ENCODE measurements at regions not wholly inside any gene's neighbourhood (a gene's known extent, or its start where the extent isn't known, plus 50 kb on each side); places are given as distances from the start of the nearest gene placed in this dataset.
"Not testable (repeated sequence)": the region's sequence is repeated elsewhere in the genome, so short reads cannot be mapped to it uniquely, and the experiment has no call there.

GRCh38 chr22:48302657-48303368, 1524.9 kb downstream of the BRD1 start:
- no peak for DNase-seq

- DNase-seq: no peak
These were observed 1525.8 kb downstream of the BRD1 start for GRCh38 chr22:48301908-48302307.

DNA sequence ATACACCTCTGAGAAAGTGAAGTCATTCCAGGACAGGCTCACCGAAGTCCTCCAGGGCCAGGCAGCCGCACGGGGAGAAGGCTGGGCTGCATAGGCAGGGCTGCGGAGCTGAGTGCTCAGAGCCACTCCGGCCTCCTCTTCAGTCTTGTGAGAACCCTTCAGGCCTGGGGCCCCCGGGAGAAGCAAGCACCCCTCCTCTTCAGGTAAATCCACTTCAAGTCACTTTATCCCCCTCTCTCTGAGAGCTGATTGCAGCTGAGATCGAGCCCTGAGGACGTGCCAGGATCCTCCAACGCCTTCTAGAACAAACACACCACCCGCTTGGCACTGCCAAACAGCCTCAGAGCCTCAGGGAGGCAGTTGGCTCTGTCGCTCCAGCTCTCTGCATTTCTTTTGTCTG, 1526.3 kb downstream of the BRD1 start:
- DNase-seq: no peak

GRCh38 chr22:48300877-48301276, 1526.8 kb downstream of the BRD1 start:
- no peak for DNase-seq

DNA sequence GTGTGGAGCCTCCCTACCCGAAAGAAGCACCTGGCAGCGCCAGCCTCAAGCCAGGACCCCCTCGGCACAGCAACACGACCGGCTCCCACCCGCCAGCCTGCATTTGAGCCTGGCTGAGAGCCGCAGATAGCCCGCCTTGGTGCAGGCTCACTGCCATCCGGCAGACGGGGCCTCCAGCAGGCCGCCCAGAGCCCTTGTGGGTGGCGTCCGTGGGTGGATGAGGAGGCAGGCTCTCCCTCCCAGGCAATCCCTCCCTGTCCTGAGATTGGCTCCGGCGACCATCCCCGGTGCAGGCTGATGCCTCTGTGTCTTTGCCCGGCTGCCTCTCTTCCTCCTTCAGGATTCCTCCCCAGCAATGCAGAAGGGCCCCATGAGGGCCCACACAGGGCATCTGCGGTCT, 1527.9 kb downstream of the BRD1 start:
- no peak for DNase-seq

DNA sequence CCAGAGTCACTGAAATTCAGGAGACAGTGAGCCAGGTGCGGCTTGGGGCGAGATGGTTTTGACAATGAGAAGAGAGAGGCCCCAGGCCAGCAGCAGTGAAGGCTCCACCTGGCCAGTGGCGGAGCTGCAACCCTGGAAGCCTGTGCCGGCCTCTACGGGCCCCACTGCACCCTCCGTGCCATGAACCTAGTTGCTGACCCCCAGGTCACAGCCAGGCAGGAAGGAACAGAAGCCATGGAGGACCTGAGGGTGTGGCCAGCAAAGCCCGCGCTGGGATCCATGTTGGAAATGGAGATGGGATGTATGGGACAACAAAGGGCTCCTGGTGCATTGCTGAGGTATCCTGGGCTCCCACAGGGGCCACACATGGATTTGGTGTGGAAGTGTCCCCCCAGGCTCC, 1528.5 kb downstream of the BRD1 start:
- DNase-seq: no peak

DNA sequence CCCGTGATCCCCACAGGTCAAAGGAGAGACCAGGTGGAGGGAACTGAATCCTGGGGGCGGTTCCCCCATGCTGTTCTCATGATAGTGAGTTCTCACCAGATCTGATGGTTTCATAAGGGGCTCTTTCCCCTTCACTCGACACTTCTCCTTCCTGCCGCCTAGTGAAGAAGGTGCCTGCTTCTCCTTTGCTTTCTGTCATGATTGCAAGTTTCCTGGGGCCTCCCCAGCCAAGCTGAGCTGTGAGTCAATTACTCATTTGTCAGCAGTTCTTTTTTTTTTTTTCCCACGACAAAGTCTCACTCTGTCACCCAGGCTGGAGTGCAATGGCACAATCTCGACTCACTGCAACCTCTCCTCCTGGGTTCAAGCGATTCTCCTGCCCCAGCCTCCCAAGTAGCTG, 1530.4 kb downstream of the BRD1 start:
- no peak for DNase-seq

DNA sequence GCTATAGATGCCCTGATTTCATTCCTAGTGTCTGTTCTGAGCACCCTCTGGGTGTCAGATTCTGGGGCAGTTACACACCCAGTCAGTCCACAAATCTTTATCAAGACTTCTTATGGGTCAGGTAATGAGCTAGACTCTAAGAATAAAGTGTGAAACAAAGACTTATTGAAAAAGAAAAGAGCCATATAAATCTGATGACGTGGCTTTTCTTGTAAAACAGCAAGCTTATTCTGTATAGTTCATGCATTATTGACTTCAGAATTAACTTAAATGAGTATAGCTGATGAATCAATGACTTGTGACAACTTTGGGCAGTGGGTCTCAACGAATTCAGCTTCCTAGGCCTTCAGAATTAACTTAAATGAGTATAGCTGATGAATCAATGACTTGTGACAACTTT, 1527.5 kb downstream of the TBC1D22A start:
- not testable (repeated sequence) for DNase-seq

GRCh38 chr22:48288376-48288940, 1526.0 kb downstream of the TBC1D22A start:
- no peak for DNase-seq

GRCh38 chr22:48287031-48287430, 1524.6 kb downstream of the TBC1D22A start:
- no peak for DNase-seq

DNA sequence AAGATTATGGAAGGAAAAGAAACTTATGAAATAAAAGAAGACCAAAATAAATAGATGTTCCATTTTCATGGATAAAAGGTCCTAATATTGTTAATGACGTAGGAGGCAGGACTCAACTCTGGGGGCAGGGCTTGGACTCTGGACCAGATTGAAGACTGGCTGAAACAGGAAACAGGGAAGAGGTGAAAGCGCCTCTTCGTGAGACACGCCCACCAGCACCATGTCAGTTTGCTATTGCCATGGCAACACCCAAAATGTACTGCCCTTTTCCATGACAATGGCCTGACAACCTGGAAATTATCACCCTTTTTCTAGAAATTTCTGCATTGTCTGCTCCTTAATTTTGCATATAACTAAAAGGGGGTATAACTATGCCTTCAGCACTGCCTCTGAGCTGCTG, 1522.2 kb downstream of the TBC1D22A start:
- no peak for DNase-seq

DNA sequence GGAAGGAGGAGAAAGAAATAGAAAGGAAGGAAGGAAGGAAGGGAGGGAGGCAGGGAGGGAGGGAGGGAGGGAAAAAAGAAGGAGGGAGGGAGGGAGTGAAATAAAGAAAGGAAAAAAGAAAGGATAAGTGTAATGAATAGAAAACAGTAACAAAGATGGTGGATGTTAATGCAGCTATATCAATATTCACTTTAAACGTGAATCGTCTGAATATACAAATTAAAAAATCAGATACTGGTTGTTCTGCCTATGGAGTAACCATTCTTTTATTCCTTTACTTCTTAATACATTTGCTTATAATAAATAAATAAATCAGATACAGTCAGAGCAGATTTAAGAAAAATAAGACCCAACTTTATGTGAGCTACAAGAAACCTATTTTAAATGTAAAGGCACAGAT, 1520.4 kb downstream of the TBC1D22A start:
- DNase-seq: no peak

DNA sequence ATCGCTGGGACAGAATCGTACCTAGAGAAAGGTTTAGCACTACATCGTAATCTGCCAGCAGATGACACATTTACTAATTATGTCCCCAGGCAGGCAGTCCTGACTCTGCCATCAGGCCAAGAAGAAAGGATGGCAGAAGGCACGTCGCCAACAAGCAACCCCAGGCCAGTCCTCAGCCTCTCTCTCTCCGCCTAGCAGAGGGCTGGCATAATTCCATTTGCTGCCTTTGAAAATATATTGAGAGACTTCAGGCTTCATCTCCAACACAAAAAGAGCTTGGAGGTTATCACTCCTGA, 1517.0 kb downstream of the TBC1D22A start:
- DNase-seq: no peak

DNA sequence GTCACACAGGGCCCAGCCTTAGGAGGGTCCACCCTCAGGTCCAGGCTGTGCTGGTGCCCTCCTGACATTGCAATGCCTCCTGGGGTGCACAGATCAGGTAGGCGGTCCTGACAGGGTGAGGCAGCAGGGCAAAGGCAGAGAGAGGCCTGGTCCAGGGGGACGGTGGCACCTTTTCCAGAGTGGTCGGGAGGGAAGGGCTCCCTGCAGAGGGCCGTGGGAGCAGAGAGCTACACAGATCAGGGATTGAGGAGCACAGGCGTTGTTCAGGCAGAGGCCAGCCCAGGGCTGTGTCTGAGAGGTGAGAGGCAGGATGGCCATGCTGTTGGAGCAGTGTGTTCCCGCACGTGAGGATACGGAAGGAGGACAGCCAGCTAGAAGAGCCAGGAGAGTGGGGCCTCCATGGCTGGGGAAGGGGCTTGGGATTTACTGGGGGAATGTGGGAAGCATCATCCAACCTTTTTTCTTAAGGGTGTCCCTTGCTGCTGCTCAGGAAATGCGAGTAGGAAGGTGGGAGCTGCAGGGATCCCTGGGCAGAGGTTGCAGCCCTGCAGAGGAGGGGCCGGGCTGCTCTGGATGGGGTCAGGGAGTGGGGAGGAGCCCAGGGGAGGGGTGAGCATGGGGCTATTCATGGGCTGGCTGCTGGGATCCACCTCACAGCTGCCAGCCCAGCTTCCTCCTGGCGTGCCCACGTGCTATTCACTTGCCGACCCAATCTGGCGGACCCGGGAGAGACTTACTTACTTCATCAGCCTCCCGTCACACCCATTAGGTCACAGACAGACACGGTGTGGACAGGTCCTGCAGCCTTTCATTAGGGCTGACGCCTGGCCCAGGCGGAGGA, 1516.4 kb downstream of the TBC1D22A start:
- no peak for DNase-seq

DNA sequence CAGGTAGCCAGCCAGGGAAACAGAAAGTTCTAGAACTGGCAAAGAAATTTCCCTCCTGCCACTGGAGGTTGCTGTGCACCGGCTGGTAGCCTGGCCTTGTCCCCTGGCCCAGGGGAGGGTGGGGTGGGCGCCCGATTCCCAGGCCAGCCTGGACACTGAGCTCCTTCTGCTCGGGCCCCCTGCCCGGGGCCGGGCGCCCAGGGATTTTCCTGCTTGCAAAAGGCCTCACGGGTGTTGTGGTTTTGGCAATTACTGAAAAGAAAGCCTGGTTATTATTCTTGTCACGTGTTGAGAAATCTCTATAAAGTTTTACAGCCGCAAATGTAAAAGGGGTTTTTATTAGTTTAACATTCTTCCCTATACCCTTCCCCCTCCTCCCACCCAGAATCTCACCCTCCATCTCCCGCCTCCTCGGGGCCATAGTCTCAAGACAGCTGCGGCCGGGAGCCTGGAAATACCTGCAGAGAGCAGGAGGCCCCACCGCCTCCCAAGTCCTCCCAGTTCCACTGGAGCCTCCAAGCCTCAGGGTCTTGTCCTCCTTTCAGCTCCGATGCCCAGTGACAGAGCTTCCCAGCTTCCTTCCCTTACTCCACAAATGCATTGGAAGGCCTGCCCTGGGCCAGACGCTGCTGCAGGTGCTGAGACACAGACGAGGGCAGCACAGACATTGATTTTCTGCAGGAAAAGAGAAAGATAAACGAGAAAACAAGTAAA, 1515.6 kb downstream of the TBC1D22A start:
- no peak for DNase-seq

- DNase-seq: no peak
These were observed 1514.8 kb downstream of the TBC1D22A start for GRCh38 chr22:48276994-48277867.

- DNase-seq: no peak
These were observed 1513.0 kb downstream of the TBC1D22A start for GRCh38 chr22:48275412-48275811.

- DNase-seq: no peak
These were observed 1508.3 kb downstream of the TBC1D22A start for GRCh38 chr22:48270731-48271130.

DNA sequence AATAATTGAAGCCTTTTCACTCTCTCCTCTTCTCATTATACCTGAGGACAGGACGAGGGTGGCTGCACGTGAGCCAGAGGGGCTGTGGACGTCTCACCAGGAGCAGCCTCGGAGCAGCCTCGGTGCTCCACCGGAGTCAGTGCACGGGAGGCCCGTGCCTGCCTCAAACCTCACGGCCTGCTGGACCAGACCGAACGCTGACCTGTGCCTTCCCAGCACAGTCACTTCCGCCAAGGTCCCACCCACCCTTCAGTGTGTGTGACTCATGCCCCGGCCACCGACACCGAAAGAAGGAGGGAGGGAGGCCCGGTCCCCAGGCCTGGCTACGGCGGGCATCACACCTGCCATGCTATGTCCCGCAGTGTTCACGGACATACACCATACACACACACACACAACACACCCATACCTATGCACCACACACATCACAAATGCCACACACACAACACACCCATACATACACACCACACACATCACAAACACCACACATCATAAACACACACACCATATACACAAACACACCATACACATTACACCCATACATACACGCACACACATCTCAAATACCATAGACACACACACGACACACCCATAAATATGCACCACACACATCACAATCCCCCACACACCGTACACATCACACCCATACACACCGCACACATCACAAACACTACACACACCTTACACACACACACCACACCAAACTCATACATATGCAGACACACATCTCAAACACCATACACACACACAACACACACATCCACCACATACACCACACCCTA, 1506.5 kb downstream of the TBC1D22A start:
- no peak for DNase-seq

DNA sequence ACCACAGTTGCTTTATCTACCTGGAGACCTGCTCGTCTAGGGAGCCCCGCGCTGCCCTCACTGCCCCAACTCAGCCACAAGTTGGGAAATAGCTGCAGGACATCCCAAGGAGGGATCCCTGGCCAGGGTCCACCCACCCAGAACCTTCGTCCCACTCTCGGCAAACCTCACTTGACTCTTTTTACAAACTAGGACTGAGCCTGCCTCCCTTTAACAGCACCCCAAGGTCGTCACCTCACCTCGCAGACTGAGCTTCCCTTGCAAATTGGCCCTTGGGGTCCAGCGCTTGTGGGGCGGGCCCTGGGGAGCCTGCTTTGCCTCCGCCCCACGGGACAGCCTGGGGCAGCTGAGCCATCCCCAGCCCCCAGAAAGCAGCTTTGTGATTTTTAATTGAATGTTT, 1505.8 kb downstream of the TBC1D22A start:
- DNase-seq: no peak

- DNase-seq: no peak
These were observed 1505.2 kb downstream of the TBC1D22A start for GRCh38 chr22:48267681-48268080.

Measured in NCI-H1048 (cell line).